ENCODE measurements at regions not wholly inside any gene's neighbourhood (a gene's known extent, or its start where the extent isn't known, plus 50 kb on each side); places are given as distances from the start of the nearest gene placed in this dataset.

DNA sequence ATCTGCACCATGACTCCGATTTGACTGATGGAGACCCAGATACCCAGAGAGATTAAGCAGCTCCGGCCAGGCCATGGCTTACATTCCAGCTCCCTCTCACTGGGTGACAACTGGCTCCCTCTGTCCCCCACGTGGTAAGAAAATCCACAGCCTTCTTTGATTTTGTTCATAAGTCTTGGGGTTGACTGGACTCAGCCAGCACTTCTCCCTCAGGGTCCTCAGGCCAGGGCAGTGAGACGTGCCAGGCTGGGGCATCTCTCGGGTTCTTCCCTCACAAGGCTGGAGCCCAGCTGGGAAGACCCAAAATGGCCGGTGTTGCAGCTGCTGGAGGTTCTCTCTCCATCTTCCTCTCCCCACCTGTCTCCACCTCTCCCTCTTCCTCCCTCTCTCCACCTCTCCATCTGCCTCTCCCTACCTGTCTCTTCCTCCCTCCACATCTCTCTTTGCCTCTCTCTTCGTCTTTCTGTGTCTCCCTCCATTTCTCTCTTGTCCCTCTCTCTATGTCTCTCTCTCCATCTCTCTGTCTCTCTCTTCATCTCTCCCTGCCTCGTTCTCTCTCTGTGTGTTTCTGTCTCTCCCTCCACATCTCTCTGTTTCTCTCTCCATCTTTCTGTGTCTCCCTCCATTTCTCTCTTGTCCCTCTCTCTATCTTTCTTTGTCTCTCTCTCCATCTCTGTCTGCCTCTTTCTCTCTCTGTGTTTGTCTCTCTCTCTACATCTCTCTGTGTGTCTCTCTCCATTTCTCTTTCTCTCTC lies 105.3 kb downstream of the FOXL1 start:
- no peak for DNase-seq

DNA sequence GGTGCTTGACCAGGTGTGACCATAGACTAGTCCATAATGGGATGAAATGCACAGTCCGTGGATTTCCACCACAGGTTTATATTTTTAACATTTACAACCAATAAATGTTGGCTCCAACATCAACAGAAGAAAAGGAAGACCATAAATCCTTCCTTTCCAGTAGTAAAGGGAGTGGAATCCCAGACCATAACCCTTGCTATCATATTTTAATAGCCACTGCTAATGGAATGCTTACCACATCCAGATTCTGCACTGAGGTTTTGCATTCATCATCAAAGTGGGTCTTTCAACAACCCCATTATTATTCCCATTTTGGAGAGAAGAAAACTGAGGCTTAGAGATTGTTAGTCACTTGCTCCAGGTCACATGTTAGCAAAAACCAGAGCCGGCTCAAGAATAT lies 106.7 kb downstream of the FOXL1 start:
- DNase-seq, result no peak

DNA sequence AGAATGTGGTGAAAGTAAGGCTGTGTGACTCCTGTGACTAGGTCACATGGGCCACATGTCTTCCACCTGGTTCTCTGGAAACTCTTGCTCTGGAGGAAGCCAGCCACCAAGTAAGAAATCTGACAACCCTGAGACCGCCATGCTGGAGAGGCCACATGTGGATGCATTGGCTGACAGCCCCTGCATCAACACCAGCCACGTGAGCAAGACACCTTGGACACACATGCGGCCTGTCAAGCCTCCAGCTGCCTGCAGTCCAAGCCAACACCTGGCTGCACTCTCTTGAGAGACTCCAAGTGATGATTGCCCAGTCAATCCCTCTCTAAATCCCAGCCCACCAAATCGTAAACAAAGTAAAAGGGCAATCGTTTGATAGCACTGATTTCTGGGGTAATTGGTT lies 112.6 kb downstream of the FOXL1 start:
- DNase-seq, result no peak

- no peak for DNase-seq
Measured at GRCh38 chr16:86692426-86692825, 114.1 kb downstream of the FOXL1 start.

DNA sequence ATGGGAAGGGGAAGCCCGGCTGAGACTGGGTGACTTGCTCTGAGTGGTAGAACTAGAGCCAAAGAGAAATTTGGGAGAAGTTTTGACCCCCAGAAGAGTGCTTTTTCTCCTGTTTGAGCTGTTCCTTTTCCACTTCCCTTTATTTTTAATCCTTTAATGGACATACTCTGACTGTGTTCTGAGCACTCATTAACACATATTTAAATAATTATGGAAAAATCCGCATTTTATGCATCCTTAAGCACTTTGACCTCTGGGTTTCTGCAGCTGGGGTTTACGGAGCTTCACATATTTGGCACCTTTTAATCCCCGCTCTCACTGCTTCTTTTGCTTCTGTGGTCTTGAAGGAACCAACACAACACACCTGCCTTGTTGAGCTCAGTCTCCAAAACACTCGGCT lies 114.7 kb downstream of the FOXL1 start:
- no peak for DNase-seq

DNA sequence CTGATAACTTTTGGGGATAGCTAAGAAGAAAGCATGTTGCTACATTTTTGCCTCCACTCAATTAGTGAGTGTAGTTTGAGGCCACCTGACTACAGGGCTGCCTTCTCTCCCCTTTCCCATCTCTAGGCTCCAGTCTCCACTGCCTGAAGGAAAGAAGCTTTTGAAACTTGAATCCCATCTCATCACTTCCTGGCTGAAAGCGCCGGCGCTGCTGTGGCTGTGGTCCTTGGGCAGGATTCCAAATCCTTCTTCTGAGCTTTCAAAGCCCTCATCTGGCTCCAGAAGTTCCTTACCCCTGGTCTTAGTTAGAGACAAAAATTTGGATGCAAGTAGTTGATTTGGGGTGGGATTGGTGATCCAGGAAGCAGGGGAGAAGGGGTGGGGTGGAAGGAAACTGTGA lies 119.4 kb downstream of the FOXL1 start:
- DNase-seq, result no peak

DNA sequence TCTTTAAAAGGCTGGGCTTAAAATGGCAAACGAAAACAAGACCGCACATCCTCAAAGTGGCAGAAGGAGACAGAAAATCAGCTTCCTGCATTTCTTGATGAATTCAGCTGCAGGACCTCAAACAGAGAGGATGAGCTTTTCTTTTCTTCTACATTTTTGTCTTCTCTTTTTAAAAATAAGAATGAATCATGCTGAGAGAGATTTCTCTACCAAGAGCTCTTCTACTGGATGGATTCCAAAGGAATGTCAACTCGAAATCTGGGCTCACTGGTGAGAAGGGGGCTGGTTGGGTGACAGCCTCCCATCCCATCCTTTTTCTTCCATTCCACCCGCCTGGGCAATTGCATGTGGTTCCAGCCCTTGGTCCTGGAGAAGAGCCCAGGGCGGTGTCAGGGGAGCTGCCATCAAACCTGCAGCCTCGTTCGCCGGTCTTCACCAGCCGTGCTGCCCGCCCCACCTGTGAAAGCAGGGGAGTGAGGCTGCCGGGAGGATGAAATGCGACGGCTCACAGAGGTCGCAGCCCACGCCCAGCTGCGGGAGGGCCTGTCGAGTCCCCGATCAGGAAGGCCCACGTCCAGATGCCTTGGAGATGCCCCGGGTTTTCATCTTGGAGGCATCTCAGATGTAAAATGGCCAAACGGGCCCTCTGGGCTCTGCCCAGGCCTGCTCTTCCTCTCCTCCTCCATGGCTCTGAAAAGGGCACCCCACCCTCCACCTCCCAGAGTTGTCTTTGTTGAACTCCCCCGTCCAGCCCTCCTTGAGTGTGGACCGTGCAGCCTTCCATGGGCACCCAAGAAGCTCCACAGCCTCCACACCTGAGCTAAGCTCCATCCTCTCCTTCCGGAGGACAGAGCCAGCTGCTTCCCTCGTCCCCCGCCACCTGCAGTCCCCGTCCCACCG lies 121.9 kb downstream of the FOXL1 start:
- DNase-seq, result no peak

- DNase-seq, result no peak
Measured at GRCh38 chr16:86701286-86701975, 123.1 kb downstream of the FOXL1 start.

- no peak for DNase-seq
Measured at GRCh38 chr16:86702824-86703588, 124.7 kb downstream of the FOXL1 start.

- no peak for DNase-seq
Measured at GRCh38 chr16:86704516-86704915, 126.2 kb downstream of the FOXL1 start.

DNA sequence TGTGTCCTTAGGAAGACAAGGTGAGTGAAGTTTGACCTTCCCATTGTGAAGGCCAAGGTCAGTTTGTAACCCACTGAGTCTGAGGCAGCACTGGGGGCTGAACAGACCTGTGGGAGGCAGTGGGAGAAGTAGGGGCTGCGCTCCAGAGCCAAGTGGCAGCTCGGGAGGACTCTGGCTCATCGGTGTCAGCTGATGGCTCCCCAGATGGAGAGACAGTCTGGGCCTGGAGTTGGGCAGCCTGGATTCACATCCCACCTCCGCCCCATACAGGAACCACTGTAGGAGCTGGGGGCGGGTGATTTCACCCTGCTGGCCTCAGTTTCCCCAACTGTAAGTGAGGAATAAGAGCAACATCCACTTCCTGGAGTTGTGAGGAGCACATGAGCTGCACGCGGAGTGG lies 128.4 kb downstream of the FOXL1 start:
- no peak for DNase-seq

DNA sequence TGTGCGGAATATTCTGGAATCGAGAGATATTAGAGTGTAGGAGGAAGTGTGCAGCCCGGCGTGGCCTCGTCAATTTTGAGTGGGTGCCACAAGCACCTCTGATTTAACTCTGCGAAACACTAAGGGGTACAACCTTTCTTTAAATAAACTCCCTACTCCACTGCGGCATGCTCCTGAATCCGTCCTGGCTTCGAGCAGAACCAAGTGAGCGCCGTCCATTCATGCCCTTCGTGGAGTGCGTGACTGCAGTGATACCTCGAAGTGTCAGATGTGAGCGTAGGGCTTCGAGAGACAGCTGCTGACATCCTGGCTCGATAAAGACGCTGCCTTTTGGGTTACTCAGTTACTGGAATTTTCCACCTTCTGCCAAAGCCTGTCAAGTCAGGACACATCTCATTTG lies 128.8 kb downstream of the FOXL1 start:
- DNase-seq, result no peak

DNA sequence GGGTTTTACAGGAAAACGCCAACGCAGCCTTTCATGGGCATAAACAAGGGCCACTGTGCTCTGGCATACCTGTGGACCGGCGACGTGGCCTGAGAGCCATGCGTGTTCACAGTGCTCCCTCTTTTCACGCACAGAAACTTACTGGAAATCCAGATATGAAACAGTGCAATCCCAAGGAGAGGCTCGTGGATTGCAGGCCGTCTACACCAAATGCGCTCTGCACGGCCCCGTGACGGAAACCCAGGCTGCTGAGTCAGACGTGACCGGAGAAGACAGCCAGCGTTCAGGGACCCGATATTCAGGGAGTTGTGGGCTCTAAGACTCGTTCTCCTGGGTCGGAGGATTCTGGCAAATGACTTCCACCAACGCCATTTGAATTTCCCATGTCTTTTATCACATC lies 129.2 kb downstream of the FOXL1 start:
- no peak for DNase-seq

DNA sequence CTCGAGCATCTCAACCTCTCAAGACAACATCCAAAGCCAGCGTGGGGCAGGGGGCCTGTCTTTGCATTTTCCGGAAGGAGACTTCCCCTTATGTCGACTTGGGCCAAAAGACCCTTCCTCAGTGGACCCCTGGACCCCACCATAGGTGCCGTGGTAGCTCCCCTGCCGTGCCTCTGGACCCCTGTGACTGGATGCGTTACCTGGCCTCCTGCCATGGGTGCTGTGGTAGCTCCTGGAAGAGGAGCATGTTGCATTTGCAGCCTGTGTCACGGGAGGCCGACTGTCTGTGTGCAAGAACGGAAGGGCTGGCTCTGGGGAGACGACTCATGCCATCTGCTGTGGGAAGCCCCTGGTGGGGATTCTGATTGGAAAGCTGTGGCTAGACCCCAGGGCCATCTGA lies 130.1 kb downstream of the FOXL1 start:
- DNase-seq, result no peak

GRCh38 chr16:86709103-86709502 lies 130.8 kb downstream of the FOXL1 start:
- no peak for DNase-seq

GRCh38 chr16:86709902-86710601 lies 131.7 kb downstream of the FOXL1 start:
- no peak for DNase-seq

GRCh38 chr16:86710602-86710950 lies 132.2 kb downstream of the FOXL1 start:
- DNase-seq, result no peak

DNA sequence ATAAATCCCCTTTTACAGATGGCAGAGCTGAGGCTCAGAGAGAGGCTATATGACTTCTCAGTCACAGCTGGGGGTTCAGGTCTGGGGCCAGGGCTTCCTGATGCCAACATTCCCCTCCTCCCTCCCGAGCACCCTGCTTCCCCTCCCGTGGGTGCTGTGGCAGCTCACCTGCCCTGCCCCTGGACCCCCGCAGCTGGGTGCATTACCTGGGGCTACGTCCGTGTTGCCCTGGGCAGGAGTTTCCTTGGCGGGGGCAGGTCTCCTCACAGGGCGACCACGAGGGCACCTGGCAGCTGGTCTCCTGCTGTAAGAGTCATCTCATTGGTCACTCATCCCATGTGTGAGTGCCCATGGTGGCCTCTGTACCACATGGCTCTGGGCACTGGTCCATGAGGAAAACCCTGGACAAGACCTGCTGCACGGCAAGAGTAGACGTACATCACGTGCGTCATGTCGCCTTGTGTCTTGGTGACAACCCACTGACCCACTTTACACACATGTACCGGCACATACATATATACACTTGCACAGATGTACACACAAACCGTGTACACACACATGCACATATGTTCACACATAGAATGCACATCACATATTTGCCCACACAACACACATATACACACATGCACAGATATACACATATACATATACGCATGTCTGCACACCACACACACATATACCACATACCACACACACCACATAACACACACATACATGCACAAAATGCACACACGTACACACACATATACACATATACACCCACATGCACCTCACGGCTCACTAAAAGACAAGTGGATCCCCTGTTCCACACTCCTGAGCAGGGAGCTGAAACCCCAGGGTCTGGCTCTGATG lies 134.0 kb downstream of the FOXL1 start:
- DNase-seq, result no peak

DNA sequence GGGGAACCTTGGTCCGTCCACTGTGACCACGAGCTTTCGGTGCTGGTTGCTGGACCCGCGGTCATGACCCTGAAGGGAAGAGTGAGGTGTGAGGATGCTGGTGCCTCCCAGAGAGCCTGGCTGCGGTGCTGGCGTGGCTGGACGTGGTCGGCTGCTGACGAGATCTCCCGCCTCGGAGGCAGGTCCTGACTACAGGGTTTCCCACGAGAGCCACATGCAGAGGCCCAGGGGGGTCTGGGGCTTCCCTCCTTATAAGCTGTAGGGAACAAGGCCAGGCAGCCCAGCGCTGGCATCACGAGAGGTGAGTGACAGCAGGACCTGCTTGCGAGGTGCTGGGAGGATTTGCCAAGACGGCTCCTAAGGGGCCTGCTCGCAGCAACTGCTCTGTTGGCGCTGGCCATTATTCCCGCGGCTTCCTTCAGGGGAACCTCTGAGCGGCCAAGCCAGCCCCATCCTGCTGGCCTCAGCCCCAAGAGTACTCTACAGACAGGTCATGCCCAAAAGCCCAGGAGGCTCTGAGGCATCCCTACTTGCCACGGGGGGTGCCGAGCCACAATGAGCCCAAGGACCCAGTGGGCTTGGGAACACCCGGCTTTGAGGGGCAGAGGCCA lies 134.8 kb downstream of the FOXL1 start:
- DNase-seq, result no peak

DNA sequence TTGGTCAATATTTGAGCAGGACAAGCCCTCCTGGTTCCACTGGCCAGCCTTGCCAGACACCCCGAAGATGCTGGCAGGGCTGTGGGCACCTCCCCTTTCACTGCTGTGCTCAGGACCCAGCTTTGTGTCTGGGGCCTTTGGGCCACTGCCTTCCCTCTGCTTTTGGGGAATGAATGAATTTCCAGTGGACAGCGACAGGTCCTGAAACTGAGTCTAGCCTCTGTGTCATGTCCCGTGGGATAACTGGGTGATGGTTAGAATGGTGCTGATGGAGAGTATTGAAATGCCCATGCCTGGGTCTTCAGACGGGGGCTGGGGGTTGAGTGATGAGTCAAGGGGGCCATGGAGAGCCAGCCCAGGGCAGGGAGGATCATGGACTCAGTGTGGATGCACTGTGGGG lies 135.8 kb downstream of the FOXL1 start:
- DNase-seq, result no peak
